ENCODE measurements at regions not wholly inside any gene's neighbourhood (a gene's known extent, or its start where the extent isn't known, plus 50 kb on each side); places are given as distances from the start of the nearest gene placed in this dataset.

DNA sequence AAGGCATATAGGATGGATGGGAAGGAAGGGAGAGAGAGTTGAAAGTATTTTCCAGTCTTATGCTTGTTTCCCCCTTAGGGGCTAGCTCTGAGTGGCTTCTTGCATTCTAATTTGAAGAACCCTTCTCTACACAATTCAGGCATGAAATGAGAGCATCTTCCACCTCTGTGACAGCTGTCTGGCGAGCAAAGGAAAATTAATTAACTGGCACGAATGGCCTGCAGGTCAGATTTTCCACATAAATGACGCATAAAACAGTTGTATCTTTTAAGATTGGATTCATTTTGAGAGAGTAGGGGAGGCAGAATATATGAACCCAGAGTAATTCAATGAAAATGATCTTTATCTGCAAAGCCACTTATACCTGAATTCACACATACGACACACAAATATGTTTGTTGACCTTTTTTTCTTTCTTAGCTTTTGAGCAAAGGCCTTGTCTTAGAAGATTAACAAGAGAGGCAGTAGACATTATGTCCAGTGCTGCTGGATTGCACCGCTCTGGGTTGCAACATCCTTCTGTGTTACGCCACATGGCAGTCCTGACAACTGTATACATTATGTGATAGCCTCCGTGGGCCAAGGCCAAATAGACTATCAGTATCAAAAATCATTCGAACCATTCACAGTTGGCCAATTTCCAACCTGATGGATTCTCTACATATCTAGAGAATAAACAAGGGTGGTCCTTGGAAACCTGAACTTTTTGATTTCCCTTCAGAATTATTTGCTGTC lies 173.0 kb upstream of the GOT2 start:
- DNase-seq (ENCODE audit: low spot score): no peak
- H3K9me3 ChIP-seq (ENCODE audit: control insufficient read depth in 4 of 4, low read length in 3 of 4): no peaks in the 10 kb centered on the region
- H3K36me3 ChIP-seq (ENCODE audit: control insufficient read depth in 4 of 4, insufficient read depth in 3 of 4, low read depth in 1 of 4, low read length in 3 of 4): no peaks in the 10 kb centered on the region
- H3K4me1 ChIP-seq (ENCODE audit: control insufficient read depth in 4 of 4, insufficient read depth in 4 of 4, low read length in 3 of 4): peaks cover 0 to 1% (median 0%) of the 10 kb centered on the region in 4 donors
- TF ChIP-seq, protein P1, sequence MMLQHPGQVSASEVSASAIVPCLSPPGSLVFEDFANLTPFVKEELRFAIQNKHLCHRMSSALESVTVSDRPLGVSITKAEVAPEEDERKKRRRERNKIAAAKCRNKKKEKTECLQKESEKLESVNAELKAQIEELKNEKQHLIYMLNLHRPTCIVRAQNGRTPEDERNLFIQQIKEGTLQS (IDR thresholded peaks at IDR 0.05): no peak
- TF ChIP-seq HNF4A (conservative IDR thresholded peaks at IDR 0.05) (no peak), HNF4G (IDR thresholded peaks at IDR 0.05) (no peak), JUND (IDR thresholded peaks at IDR 0.05) (no peak), RXRA (IDR thresholded peaks at IDR 0.05) (no peak), RAD21 (IDR thresholded peaks at IDR 0.05) (no peak), YY1 (IDR thresholded peaks at IDR 0.05) (no peak), TAF1 (conservative IDR thresholded peaks at IDR 0.05) (no peak), SP1 (IDR thresholded peaks at IDR 0.05) (no peak), FOXA1 (IDR thresholded peaks at IDR 0.05) (no peak), NR2F2 (IDR thresholded peaks at IDR 0.05) (no peak), GABPA (IDR thresholded peaks at IDR 0.05 in 1 of 2, conservative IDR thresholded peaks at IDR 0.05 in 1 of 2) (no peak), FOXA2 (IDR thresholded peaks at IDR 0.05) (no peak), EGR1 (IDR thresholded peaks at IDR 0.05; ENCODE audit: low read depth in 2 of 2) (no peak)
- TF ChIP-seq, protein P2, sequence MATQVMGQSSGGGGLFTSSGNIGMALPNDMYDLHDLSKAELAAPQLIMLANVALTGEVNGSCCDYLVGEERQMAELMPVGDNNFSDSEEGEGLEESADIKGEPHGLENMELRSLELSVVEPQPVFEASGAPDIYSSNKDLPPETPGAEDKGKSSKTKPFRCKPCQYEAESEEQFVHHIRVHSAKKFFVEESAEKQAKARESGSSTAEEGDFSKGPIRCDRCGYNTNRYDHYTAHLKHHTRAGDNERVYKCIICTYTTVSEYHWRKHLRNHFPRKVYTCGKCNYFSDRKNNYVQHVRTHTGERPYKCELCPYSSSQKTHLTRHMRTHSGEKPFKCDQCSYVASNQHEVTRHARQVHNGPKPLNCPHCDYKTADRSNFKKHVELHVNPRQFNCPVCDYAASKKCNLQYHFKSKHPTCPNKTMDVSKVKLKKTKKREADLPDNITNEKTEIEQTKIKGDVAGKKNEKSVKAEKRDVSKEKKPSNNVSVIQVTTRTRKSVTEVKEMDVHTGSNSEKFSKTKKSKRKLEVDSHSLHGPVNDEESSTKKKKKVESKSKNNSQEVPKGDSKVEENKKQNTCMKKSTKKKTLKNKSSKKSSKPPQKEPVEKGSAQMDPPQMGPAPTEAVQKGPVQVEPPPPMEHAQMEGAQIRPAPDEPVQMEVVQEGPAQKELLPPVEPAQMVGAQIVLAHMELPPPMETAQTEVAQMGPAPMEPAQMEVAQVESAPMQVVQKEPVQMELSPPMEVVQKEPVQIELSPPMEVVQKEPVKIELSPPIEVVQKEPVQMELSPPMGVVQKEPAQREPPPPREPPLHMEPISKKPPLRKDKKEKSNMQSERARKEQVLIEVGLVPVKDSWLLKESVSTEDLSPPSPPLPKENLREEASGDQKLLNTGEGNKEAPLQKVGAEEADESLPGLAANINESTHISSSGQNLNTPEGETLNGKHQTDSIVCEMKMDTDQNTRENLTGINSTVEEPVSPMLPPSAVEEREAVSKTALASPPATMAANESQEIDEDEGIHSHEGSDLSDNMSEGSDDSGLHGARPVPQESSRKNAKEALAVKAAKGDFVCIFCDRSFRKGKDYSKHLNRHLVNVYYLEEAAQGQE (IDR thresholded peaks at IDR 0.05): no peak
- TF ChIP-seq, protein P3, sequence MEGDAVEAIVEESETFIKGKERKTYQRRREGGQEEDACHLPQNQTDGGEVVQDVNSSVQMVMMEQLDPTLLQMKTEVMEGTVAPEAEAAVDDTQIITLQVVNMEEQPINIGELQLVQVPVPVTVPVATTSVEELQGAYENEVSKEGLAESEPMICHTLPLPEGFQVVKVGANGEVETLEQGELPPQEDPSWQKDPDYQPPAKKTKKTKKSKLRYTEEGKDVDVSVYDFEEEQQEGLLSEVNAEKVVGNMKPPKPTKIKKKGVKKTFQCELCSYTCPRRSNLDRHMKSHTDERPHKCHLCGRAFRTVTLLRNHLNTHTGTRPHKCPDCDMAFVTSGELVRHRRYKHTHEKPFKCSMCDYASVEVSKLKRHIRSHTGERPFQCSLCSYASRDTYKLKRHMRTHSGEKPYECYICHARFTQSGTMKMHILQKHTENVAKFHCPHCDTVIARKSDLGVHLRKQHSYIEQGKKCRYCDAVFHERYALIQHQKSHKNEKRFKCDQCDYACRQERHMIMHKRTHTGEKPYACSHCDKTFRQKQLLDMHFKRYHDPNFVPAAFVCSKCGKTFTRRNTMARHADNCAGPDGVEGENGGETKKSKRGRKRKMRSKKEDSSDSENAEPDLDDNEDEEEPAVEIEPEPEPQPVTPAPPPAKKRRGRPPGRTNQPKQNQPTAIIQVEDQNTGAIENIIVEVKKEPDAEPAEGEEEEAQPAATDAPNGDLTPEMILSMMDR (IDR thresholded peaks at IDR 0.05; ENCODE audit: low read depth, low read length, missing input control): no peak
- TF ChIP-seq, protein P4, sequence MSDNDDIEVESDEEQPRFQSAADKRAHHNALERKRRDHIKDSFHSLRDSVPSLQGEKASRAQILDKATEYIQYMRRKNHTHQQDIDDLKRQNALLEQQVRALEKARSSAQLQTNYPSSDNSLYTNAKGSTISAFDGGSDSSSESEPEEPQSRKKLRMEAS (IDR thresholded peaks at IDR 0.05): no peak
- TF ChIP-seq, protein P5, sequence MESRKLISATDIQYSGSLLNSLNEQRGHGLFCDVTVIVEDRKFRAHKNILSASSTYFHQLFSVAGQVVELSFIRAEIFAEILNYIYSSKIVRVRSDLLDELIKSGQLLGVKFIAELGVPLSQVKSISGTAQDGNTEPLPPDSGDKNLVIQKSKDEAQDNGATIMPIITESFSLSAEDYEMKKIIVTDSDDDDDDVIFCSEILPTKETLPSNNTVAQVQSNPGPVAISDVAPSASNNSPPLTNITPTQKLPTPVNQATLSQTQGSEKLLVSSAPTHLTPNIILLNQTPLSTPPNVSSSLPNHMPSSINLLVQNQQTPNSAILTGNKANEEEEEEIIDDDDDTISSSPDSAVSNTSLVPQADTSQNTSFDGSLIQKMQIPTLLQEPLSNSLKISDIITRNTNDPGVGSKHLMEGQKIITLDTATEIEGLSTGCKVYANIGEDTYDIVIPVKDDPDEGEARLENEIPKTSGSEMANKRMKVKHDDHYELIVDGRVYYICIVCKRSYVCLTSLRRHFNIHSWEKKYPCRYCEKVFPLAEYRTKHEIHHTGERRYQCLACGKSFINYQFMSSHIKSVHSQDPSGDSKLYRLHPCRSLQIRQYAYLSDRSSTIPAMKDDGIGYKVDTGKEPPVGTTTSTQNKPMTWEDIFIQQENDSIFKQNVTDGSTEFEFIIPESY (IDR thresholded peaks at IDR 0.05): no peak
- no peak overlapping the region for H3K9ac ChIP-seq (ENCODE audit: low read depth in 1 of 2, low read length in 2 of 2)
- no peak overlapping the region for H3K4me3 ChIP-seq (ENCODE audit: low read depth in 1 of 3, low read length in 3 of 3)
- H3K27me3 ChIP-seq (ENCODE audit: control insufficient read depth in 4 of 4, insufficient read depth in 4 of 4, low read length in 3 of 4): no peaks in the 10 kb centered on the region
- WGBS: 84% methylated on average over 8 of the region's 8 CpGs
- H3K27ac ChIP-seq (ENCODE audit: low read depth in 1 of 2, low read length in 2 of 2): no peak overlapping the region

All from liver (tissue), 8 donors.